Common myeloid progenitor, CD34-positive (primary cell): ENCODE measurements at regions not wholly inside any gene's neighbourhood (a gene's known extent, or its start where the extent isn't known, plus 50 kb on each side); places are given as distances from the start of the nearest gene placed in this dataset.

ENCODE experiments used
- CTCF ChIA-PET: fragments of 350-600 bp; sonication (Branson Sonifier 250); formaldehyde crosslinking; loops from one replicate; lab custom pipeline; 2021; ENCODE audit warnings: antibody characterized with exemption; lab: Charles Lee
- POLR2A ChIA-PET: fragments of 350-600 bp; sonication (Branson Sonifier 250); formaldehyde crosslinking; loops from one replicate; lab custom pipeline; 2021; ENCODE audit warnings: antibody characterized with exemption; lab: Charles Lee
- DNase-seq, 3 donors: peaks; one replicate each; pipeline versions ENCODE4 v3.0.0 to v3.0.0-alpha.2; 2013
- H3K27ac ChIP-seq, 2 experiments: 1 replicate in 1 of 2; 2 replicates in 1 of 2; pipeline ENCODE4 v1.7.0; 2013; ENCODE audit warnings: inconsistent platforms in 2 of 2, low read length in 2 of 2, mild to moderate bottlenecking in 2 of 2, low read depth in 1 of 2, moderate library complexity in 1 of 2; ENCODE audit not compliant: severe bottlenecking in 2 of 2, insufficient read depth in 1 of 2, poor library complexity in 1 of 2
- H3K27me3 ChIP-seq, 5 experiments: replicated peaks in 2 of 5; 1 replicate in 3 of 5; 2 replicates in 2 of 5; pipeline versions ENCODE4 v1.6.1 to v1.7.0; 2013; ENCODE audit warnings: low read length in 4 of 5, mild to moderate bottlenecking in 2 of 5, moderate library complexity in 2 of 5, inconsistent platforms in 1 of 5; ENCODE audit not compliant: insufficient read depth in 5 of 5, control insufficient read depth in 4 of 5
- H3K36me3 ChIP-seq, 4 experiments: 1 replicate in 2 of 4; 2 replicates in 2 of 4; pipeline versions ENCODE4 v1.6.1 to v1.7.0; 2013; ENCODE audit warnings: low read length in 3 of 4, control low read depth in 1 of 4, mild to moderate bottlenecking in 1 of 4; ENCODE audit not compliant: control insufficient read depth in 4 of 4, insufficient read depth in 4 of 4
- H3K4me1 ChIP-seq, 4 experiments: 1 replicate in 3 of 4; 2 replicates in 1 of 4; pipeline versions ENCODE4 v1.6.1 to v1.7.1; 2013; ENCODE audit warnings: low read length in 3 of 4, mild to moderate bottlenecking in 3 of 4, control low read depth in 1 of 4, inconsistent platforms in 1 of 4, moderate library complexity in 1 of 4; ENCODE audit not compliant: control insufficient read depth in 4 of 4, insufficient read depth in 4 of 4; ENCODE audit errors: control extremely low read depth in 1 of 4
- H3K4me3 ChIP-seq, 7 experiments: 1 replicate in 4 of 7; 2 replicates in 3 of 7; pipeline versions ENCODE4 v1.5.1 to v1.7.0; 2013; ENCODE audit warnings: mild to moderate bottlenecking in 7 of 7, low read length in 6 of 7, moderate library complexity in 6 of 7, inconsistent platforms in 2 of 7, low read depth in 2 of 7, control low read depth in 1 of 7; ENCODE audit not compliant: insufficient read depth in 4 of 7, control insufficient read depth in 1 of 7; ENCODE audit errors: extremely low read depth in 1 of 7
- H3K9me3 ChIP-seq, 5 experiments: 1 replicate in 4 of 5; 2 replicates in 1 of 5; pipeline versions ENCODE4 v1.6.1 to v1.7.1; 2013; ENCODE audit warnings: low read length in 4 of 5, mild to moderate bottlenecking in 2 of 5, inconsistent platforms in 1 of 5, low read depth in 1 of 5, moderate library complexity in 1 of 5; ENCODE audit not compliant: control insufficient read depth in 4 of 5, insufficient read depth in 2 of 5; ENCODE audit errors: control extremely low read depth in 1 of 5
- WGBS: methylation state at CpG from one replicate; pipeline ENCODE4 v1.1.5; 2013; ENCODE audit not compliant: insufficient coverage; 5-methylcytosine and 5-hydroxymethylcytosine counted together

- 56% methylated on average over 2 of the region's 2 CpGs for WGBS
- ChIA-PET POLR2A (no interaction called here), CTCF (interaction anchor here (1.5 kb wide), 1 partner anchor 9 kb away, joined by 5 read pairs; no protein-coding TSS in a partner anchor)
- H3K36me3 ChIP-seq, result no peaks in the 10 kb centered on the region
- no peaks in the 10 kb centered on the region for H3K9me3 ChIP-seq
- peak in 1 of 3 donors; percentile 17 for DNase-seq
- peaks cover 2 to 28% (median 19%) of the 10 kb centered on the region in 4 experiments for H3K4me1 ChIP-seq
- H3K4me3 ChIP-seq, result no peak overlapping the region
- H3K27me3 ChIP-seq, result peaks cover 0 to 18% (median 0%) of the 10 kb centered on the region in 5 experiments
- no peak overlapping the region for H3K27ac ChIP-seq
These were observed 478.6 kb downstream of the CCDC171 start for GRCh38 chr9:16031486-16031885.

GRCh38 chr9:16031971-16032370, 479.1 kb downstream of the CCDC171 start:
- 95% methylated on average over 6 of the region's 6 CpGs for WGBS

GRCh38 chr9:16032799-16033198, 480.0 kb downstream of the CCDC171 start:
- WGBS, result 100% methylated on average over 2 of the region's 2 CpGs
- no peak overlapping the region for H3K4me3 ChIP-seq
- H3K27me3 ChIP-seq, result peaks cover 0 to 18% (median 0%) of the 10 kb centered on the region in 5 experiments

More at GRCh38 chr9:16031971-16032370, 479.1 kb downstream of the CCDC171 start:
- Histone ChIP-seq H3K9me3 (no peaks in the 10 kb centered on the region), H3K4me1 (peaks cover 2 to 28% (median 19%) of the 10 kb centered on the region in 4 experiments), H3K27ac (no peak overlapping the region), H3K27me3 (peaks cover 0 to 18% (median 0%) of the 10 kb centered on the region in 5 experiments), H3K36me3 (no peaks in the 10 kb centered on the region), H3K4me3 (no peak overlapping the region)
- ChIA-PET POLR2A (no interaction called here), CTCF (interaction anchor here (1.5 kb wide), 1 partner anchor 8 kb away, joined by 5 read pairs; no protein-coding TSS in a partner anchor)
- DNase-seq, result no peak

GRCh38 chr9:16033253-16033652, 480.4 kb downstream of the CCDC171 start:
- Histone ChIP-seq H3K4me3 (no peak overlapping the region), H3K4me1 (peaks cover 2 to 28% (median 19%) of the 10 kb centered on the region in 4 experiments), H3K9me3 (peaks cover 0 to 4% (median 0%) of the 10 kb centered on the region in 5 experiments), H3K27me3 (peaks cover 0 to 18% (median 0%) of the 10 kb centered on the region in 5 experiments), H3K27ac (no peak overlapping the region), H3K36me3 (no peaks in the 10 kb centered on the region)
- ChIA-PET CTCF (no interaction called here), POLR2A (no interaction called here)
- 100% methylated on average over 9 of the region's 14 CpGs for WGBS
- DNase-seq, result no peak

More at GRCh38 chr9:16032799-16033198, 480.0 kb downstream of the CCDC171 start:
- Histone ChIP-seq H3K4me1 (peaks cover 2 to 28% (median 19%) of the 10 kb centered on the region in 4 experiments), H3K9me3 (peaks cover 0 to 4% (median 0%) of the 10 kb centered on the region in 5 experiments), H3K27ac (no peak overlapping the region), H3K36me3 (no peaks in the 10 kb centered on the region)
- ChIA-PET CTCF (no interaction called here), POLR2A (no interaction called here)
- no peak for DNase-seq

GRCh38 chr9:16033921-16034691, 481.3 kb downstream of the CCDC171 start:
- ChIA-PET CTCF (no interaction called here), POLR2A (no interaction called here)
- Histone ChIP-seq H3K4me3 (no peak overlapping the region), H3K27me3 (peaks cover 0 to 18% (median 0%) of the 10 kb centered on the region in 5 experiments), H3K36me3 (no peaks in the 10 kb centered on the region), H3K4me1 (peaks cover 2 to 28% (median 19%) of the 10 kb centered on the region in 4 experiments), H3K9me3 (peaks cover 0 to 4% (median 0%) of the 10 kb centered on the region in 5 experiments), H3K27ac (no peak overlapping the region)
- WGBS, result 94% methylated on average over 7 of the region's 10 CpGs
- DNase-seq, result no peak

GRCh38 chr9:16039218-16039987, 486.6 kb downstream of the CCDC171 start:
- Histone ChIP-seq H3K4me3 (no peak overlapping the region), H3K9me3 (peaks cover 0 to 4% (median 0%) of the 10 kb centered on the region in 5 experiments), H3K36me3 (no peaks in the 10 kb centered on the region), H3K4me1 (no peaks in the 10 kb centered on the region), H3K27me3 (no peaks in the 10 kb centered on the region), H3K27ac (no peak overlapping the region)
- ChIA-PET CTCF (interaction anchor here (1.0 to 2.0 kb wide), 4 partner anchors 8 to 30 kb away, joined by 3 to 5 read pairs (median 3); no protein-coding TSS in a partner anchor), POLR2A (no interaction called here)
- 80% methylated on average over 7 of the region's 11 CpGs for WGBS
- DNase-seq, result peak in 1 of 3 donors; percentile 36
